ENCODE measurements at regions not wholly inside any gene's neighbourhood (a gene's known extent, or its start where the extent isn't known, plus 50 kb on each side); places are given as distances from the start of the nearest gene placed in this dataset.

DNA sequence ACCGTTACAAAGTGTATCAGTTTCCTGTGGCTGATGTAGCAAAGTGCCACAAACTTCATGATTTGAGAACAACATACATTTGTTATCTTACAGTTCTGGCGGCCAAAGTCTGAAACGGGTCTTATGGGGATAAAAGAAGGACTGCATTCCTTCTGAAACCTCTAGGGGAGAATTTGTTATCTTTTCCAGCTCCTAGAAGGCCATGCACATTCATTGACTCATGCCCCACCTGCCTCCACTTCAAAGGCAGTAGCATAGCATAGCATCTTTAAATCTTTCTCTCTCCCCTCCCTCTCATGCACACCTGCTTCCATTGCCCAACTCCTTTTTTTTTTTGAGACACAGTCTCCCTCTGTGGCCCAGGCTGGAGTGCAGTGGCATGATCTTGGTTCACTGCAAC lies 190.7 kb upstream of the DYNLRB2 start:
- no peak for DNase-seq (ENCODE audit: low read depth, low spot score)
- CTCF ChIA-PET, result no interaction called here

DNA sequence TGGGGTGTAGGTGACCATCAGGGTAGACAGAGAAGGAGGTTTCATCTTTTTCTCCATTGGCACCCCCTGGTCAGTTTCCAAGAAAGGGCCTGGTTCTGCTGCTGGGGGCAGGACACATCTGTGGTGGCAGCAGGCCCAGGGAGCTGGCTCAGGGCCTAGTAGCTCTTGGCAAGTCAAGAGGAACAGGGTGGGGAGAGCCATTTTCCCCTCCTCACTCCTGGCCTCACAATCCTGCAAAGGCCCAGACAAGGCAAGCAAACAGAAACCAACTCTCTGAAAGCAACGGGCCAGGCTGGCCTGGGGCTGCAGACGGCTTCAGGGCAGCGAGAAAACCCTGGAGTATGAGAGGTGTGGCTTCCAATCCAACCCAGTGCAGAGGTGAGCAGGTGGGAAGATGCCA lies 192.9 kb upstream of the DYNLRB2 start:
- TF ChIP-seq POLR2AphosphoS5 (IDR thresholded peaks at IDR 0.05; ENCODE audit: low read depth, low read length), result no peak
- TF ChIP-seq REST (IDR thresholded peaks at IDR 0.05; ENCODE audit: insufficient read depth in 1 of 2, low read depth in 2 of 2, low read length in 1 of 2), result no peak
- no peak for TF ChIP-seq TCF7L2 (IDR thresholded peaks at IDR 0.05; ENCODE audit: low read depth, low read length)
- no peak for TF ChIP-seq SIN3A (IDR thresholded peaks at IDR 0.05; ENCODE audit: borderline replicate concordance, insufficient read depth, low read depth, low read length)
- TF ChIP-seq CTCF (IDR thresholded peaks at IDR 0.05), result no peak
- H3K27ac ChIP-seq (ENCODE audit: low read length), result no peak overlapping the region
- H3K4me1 ChIP-seq (ENCODE audit: control insufficient read depth, insufficient read depth, low read length), result no peaks in the 10 kb centered on the region
- no peaks in the 10 kb centered on the region for H3K27me3 ChIP-seq (ENCODE audit: control insufficient read depth, insufficient read depth, low read length)
- DNase-seq (ENCODE audit: low read depth, low spot score) (no peak), ATAC-seq (no peak)
- H3K4me3 ChIP-seq (ENCODE audit: low read depth in 2 of 2, low read length in 2 of 2), result no peak overlapping the region
- in situ Hi-C loops (cut with HindIII; ENCODE audit: low pct_unique_long_range_greater_than_20kb, low sequenced_read_pairs), result no loop called here
- no TSS peak for BruUV-seq (replicated peaks)
- POLR2A ChIA-PET, result no interaction called here
- H3K36me3 ChIP-seq (ENCODE audit: control insufficient read depth, insufficient read depth, low read length), result no peaks in the 10 kb centered on the region; the same call in 1 of the 2 replicates
- CTCF ChIA-PET, result no interaction called here
- H3K9me3 ChIP-seq (ENCODE audit: control insufficient read depth, insufficient read depth, low read depth, low read length), result no peaks in the 10 kb centered on the region
- intact Hi-C loops (cut with micrococcal nuclease; ENCODE audit: unreplicated experiment), result no loop called here

More for the DNA sequence above, 190.7 kb upstream of the DYNLRB2 start:
- POLR2A ChIA-PET, result no interaction called here
- TF ChIP-seq REST (IDR thresholded peaks at IDR 0.05; ENCODE audit: insufficient read depth in 1 of 2, low read depth in 2 of 2, low read length in 1 of 2) (no peak), TCF7L2 (IDR thresholded peaks at IDR 0.05; ENCODE audit: low read depth, low read length) (no peak), CTCF (IDR thresholded peaks at IDR 0.05) (no peak), SIN3A (IDR thresholded peaks at IDR 0.05; ENCODE audit: borderline replicate concordance, insufficient read depth, low read depth, low read length) (no peak), POLR2AphosphoS5 (IDR thresholded peaks at IDR 0.05; ENCODE audit: low read depth, low read length) (no peak)
- no peaks in the 10 kb centered on the region for H3K9me3 ChIP-seq (ENCODE audit: control insufficient read depth, insufficient read depth, low read depth, low read length)
- no peaks in the 10 kb centered on the region for H3K4me1 ChIP-seq (ENCODE audit: control insufficient read depth, insufficient read depth, low read length)
- no peaks in the 10 kb centered on the region for H3K27me3 ChIP-seq (ENCODE audit: control insufficient read depth, insufficient read depth, low read length)
- intact Hi-C loops (cut with micrococcal nuclease; ENCODE audit: unreplicated experiment) (no loop called here), in situ Hi-C loops (cut with HindIII; ENCODE audit: low pct_unique_long_range_greater_than_20kb, low sequenced_read_pairs) (no loop called here)
- no peak for ATAC-seq
- H3K27ac ChIP-seq (ENCODE audit: low read length), result no peak overlapping the region
- no peak overlapping the region for H3K4me3 ChIP-seq (ENCODE audit: low read depth in 2 of 2, low read length in 2 of 2)
- no peaks in the 10 kb centered on the region; the same call in 1 of the 2 replicates for H3K36me3 ChIP-seq (ENCODE audit: control insufficient read depth, insufficient read depth, low read length)
- no TSS peak for BruUV-seq (replicated peaks)
